Activated naive CD8-positive, alpha-beta T cell treated with anti-CD3 and anti-CD28 coated beads, Interleukin-2, amount 50 U/mL, for 16 hours (primary cell): ENCODE measurements at regions not wholly inside any gene's neighbourhood (a gene's known extent, or its start where the extent isn't known, plus 50 kb on each side); places are given as distances from the start of the nearest gene placed in this dataset.

ENCODE experiments used
- DNase-seq: peaks from one replicate; pipeline ENCODE4 v3.0.0-alpha.2; 2020; ENCODE audit warnings: low read depth, low spot score

GRCh38 chr1:110816945-110817344 is 56.0 kb upstream of the CD53 start:
- no peak for DNase-seq

GRCh38 chr1:110811529-110811928 is 61.4 kb upstream of the CD53 start:
- DNase-seq: no peak

- DNase-seq: no peak
These were observed 72.9 kb upstream of the CD53 start for GRCh38 chr1:110800079-110800478.

- no peak for DNase-seq
These were observed 74.2 kb upstream of the CD53 start for GRCh38 chr1:110798691-110799256.

GRCh38 chr1:110788673-110789072 is 84.3 kb upstream of the CD53 start:
- DNase-seq: no peak

- DNase-seq: no peak
These were observed 85.4 kb upstream of the CD53 start for GRCh38 chr1:110787328-110788071.

- DNase-seq: no peak
These were observed 86.1 kb upstream of the CD53 start for GRCh38 chr1:110786802-110787327.

- no peak for DNase-seq
These were observed 87.3 kb upstream of the CD53 start for GRCh38 chr1:110785612-110786011.

GRCh38 chr1:110785055-110785454 is 87.9 kb upstream of the CD53 start:
- DNase-seq: no peak

GRCh38 chr1:110783292-110783918 is 89.5 kb upstream of the CD53 start:
- peak; percentile 7 for DNase-seq

- DNase-seq: no peak
These were observed 91.4 kb upstream of the CD53 start for GRCh38 chr1:110781525-110781924.

- DNase-seq: peak; percentile 64
These were observed 92.1 kb upstream of the CD53 start for GRCh38 chr1:110780600-110781484.

- DNase-seq: no peak
These were observed 93.3 kb upstream of the CD53 start for GRCh38 chr1:110779636-110780035.

- DNase-seq: no peak
These were observed 94.1 kb upstream of the CD53 start for GRCh38 chr1:110778821-110779220.

- no peak for DNase-seq
These were observed 95.7 kb upstream of the CD53 start for GRCh38 chr1:110777228-110777627.

GRCh38 chr1:110774398-110774797 is 98.5 kb upstream of the CD53 start:
- no peak for DNase-seq

GRCh38 chr1:110773813-110774212 is 99.1 kb upstream of the KCNA3 start:
- DNase-seq: no peak

GRCh38 chr1:110771245-110772022 is 96.7 kb upstream of the KCNA3 start:
- no peak for DNase-seq

- DNase-seq: no peak
These were observed 96.1 kb upstream of the KCNA3 start for GRCh38 chr1:110770832-110771231.

- DNase-seq: no peak
These were observed 93.9 kb upstream of the KCNA3 start for GRCh38 chr1:110768605-110769004.

- no peak for DNase-seq
These were observed 91.6 kb upstream of the KCNA3 start for GRCh38 chr1:110766336-110766647.
